Superior temporal gyrus (tissue), 1 donor: ENCODE measurements at regions not wholly inside any gene's neighbourhood (a gene's known extent, or its start where the extent isn't known, plus 50 kb on each side); places are given as distances from the start of the nearest gene placed in this dataset.
"Not testable (repeated sequence)": the region's sequence is repeated elsewhere in the genome, so short reads cannot be mapped to it uniquely, and the experiment has no call there.

Experiments
- DNase-seq: peaks from one replicate; pipeline ENCODE4 v3.0.0-alpha.2; 2016; ENCODE audit errors: extremely low spot score

- DNase-seq: no peak
These were observed 511.4 kb upstream of the ZFP42 start for GRCh38 chr4:187484186-187484585.

DNA sequence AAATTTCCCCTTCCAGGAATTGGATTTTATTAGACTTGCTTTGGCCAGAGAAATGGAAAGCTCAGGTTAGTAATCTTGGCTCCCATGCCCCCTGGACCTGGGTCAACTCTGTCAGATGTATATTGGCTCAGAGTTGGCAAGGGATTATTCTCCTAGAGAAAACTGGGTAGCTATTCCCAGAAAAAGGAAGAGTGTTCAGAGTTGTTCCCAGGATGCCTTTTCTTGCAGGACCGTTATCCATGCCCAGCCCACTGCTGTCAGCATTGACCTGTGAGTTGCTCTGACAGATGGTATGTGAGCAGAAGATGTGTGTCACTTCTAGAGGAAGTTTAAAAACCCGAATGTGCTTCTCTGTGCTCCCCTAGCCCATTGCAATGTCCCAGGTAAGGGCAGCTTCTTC lies 509.9 kb upstream of the ZFP42 start:
- no peak for DNase-seq

- no peak for DNase-seq
These were observed 504.3 kb upstream of the ZFP42 start for GRCh38 chr4:187491286-187491685.

GRCh38 chr4:187491959-187492358 lies 503.6 kb upstream of the ZFP42 start:
- no peak for DNase-seq

DNA sequence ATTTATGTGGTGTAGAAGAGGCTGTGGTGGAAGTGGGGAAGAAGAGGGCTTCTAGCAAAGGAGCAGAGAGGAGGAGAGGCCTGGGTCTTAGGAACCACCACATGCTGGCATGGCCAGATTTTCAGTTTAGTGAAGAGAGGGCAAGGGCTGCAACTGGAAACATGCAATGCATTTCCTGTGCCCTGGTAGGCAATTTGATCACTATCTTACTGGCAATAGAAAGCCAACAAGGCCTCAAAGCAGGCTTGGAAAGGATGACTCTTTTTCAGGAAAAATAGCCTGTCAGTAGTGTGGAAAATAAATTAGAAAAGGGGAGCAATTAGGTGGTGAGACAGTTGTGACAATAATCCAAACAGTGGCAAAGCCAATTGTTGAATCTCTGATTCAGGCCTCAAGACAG lies 501.9 kb upstream of the ZFP42 start:
- DNase-seq: no peak

- no peak for DNase-seq
These were observed 495.6 kb upstream of the ZFP42 start for GRCh38 chr4:187499956-187500355.

- no peak for DNase-seq
These were observed 494.8 kb upstream of the ZFP42 start for GRCh38 chr4:187500796-187501195.

DNA sequence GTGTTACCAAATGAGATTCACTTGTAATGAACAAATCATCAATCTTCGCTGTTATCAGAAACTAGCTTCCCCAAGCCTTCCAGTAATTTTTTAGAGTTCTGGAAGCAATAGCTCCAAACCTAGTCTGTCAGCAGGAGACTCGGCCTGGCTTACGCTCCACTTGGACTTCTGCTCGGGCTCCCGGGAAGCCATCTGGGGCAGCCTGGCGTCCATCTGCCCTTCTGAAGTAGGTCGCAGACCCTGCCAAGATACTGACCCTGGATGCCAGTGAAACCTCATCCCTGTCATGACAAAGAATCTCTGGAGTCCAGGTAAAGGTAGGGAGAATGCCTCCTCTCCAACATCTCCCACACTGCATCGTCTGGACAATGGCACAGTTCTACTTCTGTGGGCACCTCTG lies 493.8 kb upstream of the ZFP42 start:
- DNase-seq: no peak

DNA sequence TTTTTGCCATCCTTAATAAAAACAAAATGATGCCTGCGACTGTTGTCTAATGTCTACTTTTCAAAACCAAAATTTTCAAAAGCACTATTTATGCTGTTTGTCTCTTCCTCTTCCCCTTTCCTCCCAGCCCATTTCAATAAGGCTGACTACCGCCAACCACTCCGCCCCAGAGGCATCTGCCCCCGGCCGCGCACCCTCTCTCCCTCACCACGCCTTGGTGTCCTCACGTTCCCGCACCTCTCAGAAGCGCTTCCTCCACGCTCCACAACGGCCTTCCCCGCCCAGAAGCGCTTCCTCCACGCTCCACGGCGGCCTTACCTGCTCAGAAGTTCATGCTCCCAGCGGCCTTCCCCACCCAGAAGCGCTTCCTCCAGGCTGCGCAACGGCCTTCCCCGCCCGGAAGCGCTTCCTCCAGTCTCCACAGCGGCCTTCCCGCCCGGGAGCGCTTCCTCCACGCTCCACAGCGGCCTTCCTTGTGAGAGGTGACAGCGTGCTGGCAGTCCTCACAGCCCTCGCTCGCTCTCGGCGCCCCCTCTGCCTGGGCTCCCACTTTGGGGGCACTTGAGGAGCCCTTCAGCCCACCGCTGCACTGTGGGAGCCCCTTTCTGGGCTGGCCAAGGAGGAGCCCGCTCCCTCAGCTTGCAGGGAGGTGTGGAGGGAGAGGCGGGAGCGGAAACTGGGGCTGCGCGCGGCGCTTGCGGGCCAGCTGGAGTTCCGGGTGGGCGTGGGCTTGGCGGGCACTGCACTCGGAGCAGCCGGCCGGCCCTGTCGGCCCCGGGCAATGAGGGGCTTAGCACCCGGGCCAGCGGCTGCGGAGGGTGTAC lies 490.4 kb upstream of the ZFP42 start:
- DNase-seq: no peak

DNA sequence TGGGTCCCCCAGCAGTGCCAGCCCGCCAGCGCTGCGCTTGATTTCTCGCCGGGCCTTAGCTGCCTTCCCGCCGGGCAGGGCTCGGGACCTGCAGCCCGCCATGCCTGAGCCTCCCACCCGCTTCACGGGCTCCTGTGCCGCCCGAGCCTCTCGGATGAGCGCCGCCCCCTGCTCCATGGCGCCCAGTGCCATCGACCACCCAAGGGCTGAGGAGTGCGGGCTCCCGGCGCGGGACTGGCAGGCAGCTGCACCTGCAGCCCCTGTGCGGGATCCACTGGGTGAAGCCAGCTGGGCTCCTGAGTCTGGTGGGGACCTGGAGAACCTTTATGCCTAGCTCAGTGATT lies 489.8 kb upstream of the ZFP42 start:
- DNase-seq: not testable (repeated sequence)

- DNase-seq: no peak
These were observed 479.3 kb upstream of the ZFP42 start for GRCh38 chr4:187516224-187516623.

- no peak for DNase-seq
These were observed 453.9 kb upstream of the ZFP42 start for GRCh38 chr4:187541666-187542065.

- DNase-seq: no peak
These were observed 451.0 kb upstream of the ZFP42 start for GRCh38 chr4:187544461-187545053.

DNA sequence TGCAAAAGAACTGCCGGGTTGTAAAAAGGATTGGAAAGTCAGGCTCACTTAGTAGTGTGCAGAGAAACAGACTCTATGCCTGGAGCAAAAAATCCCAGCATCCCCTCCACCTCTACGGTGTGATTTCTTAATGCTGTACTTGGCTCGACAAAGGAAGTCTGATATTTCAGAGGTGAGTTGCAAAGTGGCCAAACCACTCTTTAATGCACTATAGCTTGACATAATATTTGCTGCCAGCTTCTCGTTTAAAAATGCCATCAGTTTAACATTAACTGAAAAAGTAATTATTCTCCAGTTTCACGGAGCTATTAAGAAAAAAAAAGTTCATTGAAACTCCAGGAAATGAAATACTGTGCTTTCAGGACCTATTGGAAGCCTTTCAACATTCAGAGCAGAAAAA lies 448.3 kb upstream of the ZFP42 start:
- DNase-seq: no peak

DNA sequence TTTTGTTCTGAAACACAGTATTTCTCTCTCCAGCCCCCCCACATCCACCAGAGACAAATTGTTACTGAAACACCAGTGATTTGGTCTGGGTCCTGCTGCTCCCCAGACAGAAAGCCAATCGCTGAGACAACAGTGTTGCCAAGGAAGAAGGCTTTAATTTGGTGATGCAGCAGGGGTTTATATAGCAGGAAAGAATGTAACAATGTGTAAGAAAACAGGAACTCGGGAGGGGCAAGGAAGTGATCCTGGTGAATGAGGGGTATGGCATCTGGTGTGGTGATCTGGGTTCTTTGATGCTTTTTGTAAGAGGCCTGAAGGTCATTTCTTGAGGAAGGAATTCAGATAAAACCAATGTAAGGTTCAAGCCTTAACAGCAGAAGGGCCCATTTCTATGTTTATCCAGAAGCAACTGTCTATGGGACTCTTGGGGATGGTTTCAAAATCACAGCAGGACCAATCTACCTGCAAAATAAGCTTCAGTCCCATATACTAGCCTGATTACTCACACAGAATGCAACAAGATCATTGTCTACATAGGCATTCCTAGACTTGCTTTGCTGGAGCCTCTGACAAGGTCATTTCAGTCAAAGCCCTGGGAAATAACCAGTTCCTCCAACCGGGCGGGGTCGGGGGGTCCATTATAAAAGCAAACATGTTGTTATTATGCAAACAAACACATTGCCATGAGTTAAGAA lies 445.2 kb upstream of the ZFP42 start:
- no peak for DNase-seq

DNA sequence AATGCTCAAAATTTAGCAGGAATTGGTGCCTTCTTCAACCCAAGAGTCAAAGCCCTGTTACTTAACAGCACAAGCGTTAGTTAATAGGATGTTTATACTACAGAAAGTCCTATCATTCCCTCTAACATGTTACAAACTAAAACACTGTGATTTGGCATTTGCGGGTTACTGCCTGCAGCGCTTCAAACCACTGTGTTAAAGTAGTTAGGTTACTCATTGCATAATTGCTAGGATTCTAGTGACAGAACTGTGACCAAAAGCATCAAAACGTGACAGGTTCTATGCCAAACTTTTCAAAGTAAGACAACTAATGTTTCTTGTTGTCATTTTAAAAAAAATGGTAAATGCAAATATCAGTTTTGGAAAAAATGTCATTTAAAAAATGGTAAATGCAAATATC lies 442.8 kb upstream of the ZFP42 start:
- DNase-seq: no peak

DNA sequence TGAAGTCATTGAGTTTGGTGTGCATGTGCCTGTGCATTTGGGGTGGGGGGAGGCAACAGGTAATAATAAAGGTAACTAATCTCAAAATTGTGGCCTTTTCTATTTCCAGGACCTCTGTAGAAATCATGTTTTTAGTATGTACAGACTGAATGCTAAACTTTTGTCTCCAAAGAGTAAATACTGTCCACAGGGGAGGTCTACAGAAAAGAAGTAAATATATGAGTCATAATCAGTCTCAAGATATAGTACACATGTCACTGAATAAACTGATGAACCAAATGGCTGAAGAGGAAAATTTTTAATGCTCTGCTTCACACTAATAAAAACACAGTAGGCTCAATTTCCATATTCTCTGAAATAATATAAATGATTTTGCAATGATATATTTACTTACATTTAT lies 440.4 kb upstream of the ZFP42 start:
- DNase-seq: no peak

GRCh38 chr4:187558391-187558790 lies 437.2 kb upstream of the ZFP42 start:
- DNase-seq: no peak

DNA sequence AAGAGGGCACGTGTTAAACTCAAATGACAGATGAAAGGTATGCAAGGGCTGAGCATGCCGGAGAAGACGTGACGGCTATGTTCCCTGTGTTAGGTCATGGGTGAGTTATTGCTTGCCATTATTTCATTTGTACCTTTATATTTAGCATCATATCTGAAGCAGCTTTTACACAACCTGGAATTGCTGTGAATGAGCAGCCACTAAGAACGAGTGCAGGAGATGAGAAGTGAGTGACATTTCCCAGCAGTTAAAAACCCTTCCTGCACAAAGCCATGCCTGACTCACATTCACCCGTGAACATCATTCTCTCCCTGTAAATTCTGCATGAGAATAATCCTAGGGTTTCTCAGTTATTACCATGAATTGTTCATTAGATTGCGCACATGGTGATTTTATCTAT lies 433.2 kb upstream of the ZFP42 start:
- DNase-seq: no peak

DNA sequence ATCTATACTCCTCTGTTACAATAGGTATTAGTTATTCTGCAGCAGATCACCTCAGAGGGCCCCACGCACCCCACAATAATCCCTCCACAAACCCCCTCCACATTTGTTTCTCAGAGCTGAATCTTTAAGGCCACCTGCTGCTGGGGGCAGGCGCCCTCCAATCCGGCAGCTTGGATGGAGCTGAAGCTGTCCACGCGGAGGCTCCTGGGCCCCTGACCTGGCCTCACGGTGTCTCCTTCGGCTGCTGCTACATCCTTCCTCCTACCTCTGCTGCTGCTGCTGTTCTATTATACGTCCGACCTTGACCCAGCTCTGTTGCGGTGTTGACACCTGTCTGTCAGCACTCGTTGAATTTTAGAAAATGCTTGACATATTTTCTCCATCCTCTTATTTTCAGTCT lies 430.2 kb upstream of the ZFP42 start:
- no peak for DNase-seq

GRCh38 chr4:187569871-187570270 lies 425.7 kb upstream of the ZFP42 start:
- DNase-seq: no peak

DNA sequence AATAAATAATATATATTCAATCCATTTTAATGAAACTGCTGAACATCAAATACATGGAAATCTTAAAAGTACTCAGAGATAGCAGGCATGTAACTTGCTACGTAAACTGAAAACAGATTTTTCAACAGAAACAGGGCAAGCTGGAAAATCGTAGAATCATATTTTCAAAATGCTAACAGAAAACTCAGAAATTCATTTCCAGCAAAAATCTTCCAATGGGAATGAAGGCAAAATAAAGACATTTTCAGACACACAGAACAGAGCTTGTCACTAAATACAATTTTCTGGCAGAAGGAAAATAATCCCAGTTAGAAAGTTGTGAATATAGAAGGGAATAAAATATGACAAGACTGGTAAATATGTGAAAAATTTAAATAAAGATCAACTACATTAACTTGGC lies 419.9 kb upstream of the ZFP42 start:
- DNase-seq: no peak

GRCh38 chr4:187576751-187577150 lies 418.8 kb upstream of the ZFP42 start:
- DNase-seq: no peak
